GM23248 (cell line): ENCODE measurements at regions not wholly inside any gene's neighbourhood (a gene's known extent, or its start where the extent isn't known, plus 50 kb on each side); places are given as distances from the start of the nearest gene placed in this dataset.
A peak's percentile ranks its signal among the peaks of the same experiment; 100 is the strongest.

Experiments used
- DNase-seq: peaks from one replicate; pipeline ENCODE4 v3.0.0-alpha.2; 2015
- H2AFZ ChIP-seq: fragments of 200-600 bp; sonication (generic); 2 replicates; pipeline ENCODE4 v1.6.1; 2016; ENCODE audit warnings: antibody characterized with exemption
- H3F3A ChIP-seq: fragments of 200-600 bp; sonication (generic); 2 replicates; pipeline ENCODE4 v1.6.1; 2016; ENCODE audit warnings: mild to moderate bottlenecking, antibody characterized with exemption, mixed run types; ENCODE audit not compliant: insufficient read depth
- H3K27ac ChIP-seq: fragments of 200-600 bp; sonication (generic); 2 replicates; pipeline ENCODE4 v1.5.1; 2016; ENCODE audit warnings: mild to moderate bottlenecking
- H3K27me3 ChIP-seq: fragments of 200-600 bp; sonication (generic); replicated peaks from 2 replicates; pipeline ENCODE4 v1.6.1; 2016; ENCODE audit warnings: mild to moderate bottlenecking; ENCODE audit not compliant: insufficient read depth
- H3K36me3 ChIP-seq: fragments of 200-600 bp; sonication (generic); 2 replicates; pipeline ENCODE4 v1.6.1; 2016; ENCODE audit warnings: low read depth, mild to moderate bottlenecking
- H3K4me1 ChIP-seq: fragments of 200-600 bp; sonication (generic); 2 replicates; pipeline ENCODE4 v1.6.1; 2016; ENCODE audit warnings: mild to moderate bottlenecking; ENCODE audit not compliant: insufficient read depth
- H3K4me2 ChIP-seq: fragments of 200-600 bp; sonication (generic); one replicate; pipeline ENCODE4 v1.6.1; 2016; ENCODE audit warnings: mild to moderate bottlenecking; ENCODE audit not compliant: unreplicated experiment
- H3K4me3 ChIP-seq: fragments of 200-600 bp; sonication (generic); 2 replicates; pipeline ENCODE4 v1.5.1; 2016; ENCODE audit warnings: mild to moderate bottlenecking
- H3K79me2 ChIP-seq: fragments of 200-600 bp; sonication (generic); 2 replicates; pipeline ENCODE4 v1.6.1; 2016; ENCODE audit warnings: mild to moderate bottlenecking; ENCODE audit not compliant: insufficient read depth
- H3K9ac ChIP-seq: fragments of 200-600 bp; sonication (generic); 2 replicates; pipeline ENCODE4 v1.6.1; 2016; ENCODE audit warnings: mild to moderate bottlenecking
- H3K9me2 ChIP-seq: fragments of 200-600 bp; sonication (generic); 2 replicates; pipeline ENCODE4 v1.6.1; 2016; ENCODE audit warnings: mixed run types, mild to moderate bottlenecking, moderate library complexity; ENCODE audit not compliant: insufficient read depth
- H3K9me3 ChIP-seq: fragments of 200-600 bp; sonication (generic); one replicate; pipeline ENCODE4 v1.6.1; 2017; ENCODE audit warnings: low read depth
- H4K20me1 ChIP-seq: fragments of 200-600 bp; sonication (generic); 2 replicates; pipeline ENCODE4 v1.6.0; 2016; ENCODE audit not compliant: insufficient read depth
- EZH2 ChIP-seq: fragments of 200-600 bp; sonication (generic); IDR thresholded peaks from 2 replicates; pipeline ENCODE4 v1.6.1; 2018; ENCODE audit warnings: antibody characterized with exemption, mild to moderate bottlenecking; ENCODE audit not compliant: insufficient read depth, poor library complexity, severe bottlenecking
- EZH2phosphoT487 ChIP-seq: fragments of 200-600 bp; sonication (generic); IDR thresholded peaks from 2 replicates; pipeline ENCODE4 v1.6.1; 2018; ENCODE audit warnings: antibody characterized with exemption, moderate library complexity, mild to moderate bottlenecking, low read depth; ENCODE audit not compliant: insufficient read depth
- whole genome bisulfite sequencing, 2 experiments: methylation state at CpG; one replicate each; pipeline ENCODE4 v1.1.6; 2015 to 2017; ENCODE audit warnings: low lambda C conversion rate in 2 of 2, low coverage in 1 of 2; ENCODE audit errors: missing lambda C conversion rate in 2 of 2; 5-methylcytosine and 5-hydroxymethylcytosine counted together
- in situ Hi-C: fragments of 300-500 bp; cut with MboI; formaldehyde crosslinking; loops from 2 replicates; pipeline ENCODE4 v1.15.0; 2020

DNA sequence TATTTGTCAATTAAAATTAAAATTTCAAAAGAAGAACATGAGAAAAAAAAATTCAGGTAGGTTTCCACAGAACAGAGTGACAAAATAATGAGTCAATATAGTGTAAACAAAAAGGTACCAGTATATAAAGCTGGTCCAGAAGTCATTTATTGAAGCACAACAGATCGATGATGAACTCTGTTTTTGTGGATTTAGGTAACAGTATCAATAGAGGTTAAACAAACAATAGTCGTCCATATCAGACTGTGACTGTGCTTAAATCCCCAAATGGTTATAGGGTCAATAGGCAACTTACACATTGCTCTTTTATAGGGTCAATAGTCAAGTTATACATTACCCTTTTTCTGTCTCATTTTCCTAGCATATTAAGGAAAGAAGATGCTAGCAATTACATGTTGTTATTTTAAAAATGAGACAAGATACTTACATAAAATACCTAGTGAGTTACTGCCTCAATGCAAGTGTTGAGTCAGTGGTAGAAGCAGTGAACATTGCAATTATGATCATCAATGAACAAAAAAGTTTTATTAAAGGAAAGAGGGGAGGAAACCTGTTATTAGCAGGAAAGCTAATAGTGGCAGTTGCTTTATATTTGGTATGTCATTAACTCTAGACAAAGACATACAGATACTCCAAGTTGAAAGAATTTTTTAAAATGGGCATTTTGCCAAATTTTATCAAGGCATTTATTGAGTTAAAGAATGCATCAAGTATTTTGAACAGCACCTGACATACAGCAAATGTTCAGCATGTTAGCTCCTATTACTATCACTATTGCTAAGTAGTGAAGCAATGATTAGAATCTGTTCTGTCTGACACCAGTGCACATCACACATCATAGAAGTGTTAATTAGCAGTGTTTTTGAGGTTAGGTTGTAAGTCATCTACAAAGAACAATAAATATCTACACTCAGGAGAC lies 102.9 kb downstream of the CCER1 start:
- Histone ChIP-seq H3K4me1 (0 out of 2 replicates have a peak, but pooled peaks cover 4% of the 10 kb centered on the region), H3K9me3 (no peaks in the 10 kb centered on the region), H3K79me2 (no peaks in the 10 kb centered on the region), H3F3A (no peaks in the 10 kb centered on the region), H3K27ac (no peak overlapping the region), H3K27me3 (no peaks in the 10 kb centered on the region), H3K9ac (no peak overlapping the region), H2AFZ (no peak overlapping the region), H4K20me1 (no peaks in the 10 kb centered on the region), H3K4me3 (no peak overlapping the region), H3K36me3 (no peaks in the 10 kb centered on the region), H3K4me2 (no peak overlapping the region), H3K9me2 (no peaks in the 10 kb centered on the region)
- no peak for TF ChIP-seq EZH2
- no peak for TF ChIP-seq EZH2phosphoT487
- 91 to 93% methylated on average over 2 of the region's 2 CpGs for WGBS, 2 experiments
- no peak for DNase-seq
- in situ Hi-C loops: no loop called here

DNA sequence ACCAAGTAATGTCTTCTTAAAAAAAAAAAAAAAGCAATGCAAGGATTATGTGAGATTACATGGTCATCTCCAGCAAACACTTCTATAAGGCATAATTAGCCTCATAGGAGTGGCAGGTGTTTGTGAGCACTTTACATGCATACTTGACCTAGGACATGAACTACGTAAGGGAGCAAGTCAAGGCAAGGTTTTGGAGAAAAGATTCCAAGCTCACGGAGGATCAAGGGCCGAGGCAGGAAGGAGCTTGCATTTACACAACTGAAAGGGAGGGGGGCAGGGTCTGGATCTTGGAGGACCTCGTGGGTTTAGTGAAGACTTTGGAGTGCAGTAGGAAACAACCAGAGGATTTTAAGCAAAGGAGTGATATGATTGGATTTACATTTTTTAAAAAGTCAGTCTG lies 112.5 kb downstream of the CCER1 start:
- H3K4me1 ChIP-seq: no peaks in the 10 kb centered on the region
- in situ Hi-C loops: no loop called here
- peak overlapping the region; percentile 22; the same call in 1 of the 2 replicates for H2AFZ ChIP-seq
- no peaks in the 10 kb centered on the region for H3K79me2 ChIP-seq
- TF ChIP-seq EZH2phosphoT487 (no peak), EZH2 (no peak)
- no peak overlapping the region for H3K9ac ChIP-seq
- no peak overlapping the region for H3K27ac ChIP-seq
- H3K4me2 ChIP-seq: no peak overlapping the region
- H3K36me3 ChIP-seq: no peaks in the 10 kb centered on the region
- DNase-seq: no peak
- H3K9me3 ChIP-seq: no peaks in the 10 kb centered on the region
- WGBS, 2 experiments: 50 to 57% methylated on average over 4 of the region's 4 CpGs
- H3K4me3 ChIP-seq: no peak overlapping the region
- H3F3A ChIP-seq: no peaks in the 10 kb centered on the region
- H3K27me3 ChIP-seq: no peaks in the 10 kb centered on the region
- H3K9me2 ChIP-seq: no peaks in the 10 kb centered on the region; the same call in 1 of the 2 replicates
- H4K20me1 ChIP-seq: no peaks in the 10 kb centered on the region

DNA sequence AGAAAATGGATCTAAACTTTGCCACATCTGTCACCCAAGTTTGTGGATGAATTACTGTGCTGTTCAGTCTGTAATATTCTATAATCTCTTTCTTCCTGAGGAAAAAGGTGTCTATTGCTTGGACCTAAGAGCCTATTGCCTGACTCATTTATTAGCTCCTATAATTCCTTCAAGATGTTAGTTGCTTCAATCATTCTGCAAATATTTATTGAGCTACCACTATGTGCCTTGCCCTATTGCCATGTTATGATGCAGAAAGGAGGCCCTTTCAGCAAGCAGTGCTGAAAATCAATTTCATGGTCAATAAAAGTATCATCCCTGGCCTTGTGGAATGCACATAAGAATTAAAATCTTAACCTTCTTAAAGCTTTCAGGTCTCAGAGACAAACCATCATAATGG lies 113.6 kb downstream of the CCER1 start:
- peak; percentile 20 for DNase-seq
- no peaks in the 10 kb centered on the region for H3K27me3 ChIP-seq
- in situ Hi-C loops: no loop called here

DNA sequence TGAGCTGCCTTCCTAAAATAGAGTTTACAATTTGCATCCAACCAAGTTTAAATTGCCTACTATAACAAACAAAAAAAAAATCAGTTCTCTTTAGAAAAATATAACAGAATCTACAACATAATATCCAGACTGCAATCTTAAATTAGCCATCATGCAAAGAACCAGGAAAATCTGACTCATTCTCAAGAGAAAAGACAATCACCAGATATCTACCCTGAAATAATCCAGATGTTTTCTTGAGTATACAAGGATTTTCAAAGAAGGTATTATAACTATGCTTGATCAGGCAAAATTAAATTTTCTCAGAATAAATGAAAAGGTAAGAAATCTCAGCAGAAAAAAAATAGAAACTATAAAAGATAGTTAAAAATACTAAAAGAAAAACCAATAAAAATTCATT lies 115.6 kb downstream of the CCER1 start:
- no peak overlapping the region for H2AFZ ChIP-seq

More for the DNA sequence above, 113.6 kb downstream of the CCER1 start:
- H3K9ac ChIP-seq: no peak overlapping the region
- no peaks in the 10 kb centered on the region for H3K79me2 ChIP-seq
- no peak overlapping the region for H3K4me2 ChIP-seq
- no peaks in the 10 kb centered on the region for H3F3A ChIP-seq
- H3K27ac ChIP-seq: no peak overlapping the region
- no peaks in the 10 kb centered on the region; the same call in 1 of the 2 replicates for H3K9me2 ChIP-seq
- H3K36me3 ChIP-seq: no peaks in the 10 kb centered on the region
- no peak for TF ChIP-seq EZH2phosphoT487
- TF ChIP-seq EZH2: no peak
- no peak overlapping the region for H2AFZ ChIP-seq
- no peaks in the 10 kb centered on the region for H3K9me3 ChIP-seq
- H4K20me1 ChIP-seq: no peaks in the 10 kb centered on the region
- H3K4me1 ChIP-seq: no peaks in the 10 kb centered on the region
- H3K4me3 ChIP-seq: no peak overlapping the region

More for the DNA sequence above, 115.6 kb downstream of the CCER1 start:
- in situ Hi-C loops: no loop called here
- Histone ChIP-seq H3F3A (no peaks in the 10 kb centered on the region), H3K9ac (no peak overlapping the region), H4K20me1 (no peaks in the 10 kb centered on the region), H3K36me3 (no peaks in the 10 kb centered on the region), H3K27ac (no peak overlapping the region), H3K4me1 (no peaks in the 10 kb centered on the region), H3K4me2 (no peak overlapping the region), H3K4me3 (no peak overlapping the region), H3K9me3 (no peaks in the 10 kb centered on the region), H3K27me3 (no peaks in the 10 kb centered on the region), H3K79me2 (no peaks in the 10 kb centered on the region), H3K9me2 (no peaks in the 10 kb centered on the region)
- TF ChIP-seq EZH2: no peak
- no peak for TF ChIP-seq EZH2phosphoT487
- peak; percentile 35 for DNase-seq
